H1 (cell line): ENCODE measurements at regions not wholly inside any gene's neighbourhood (a gene's known extent, or its start where the extent isn't known, plus 50 kb on each side); places are given as distances from the start of the nearest gene placed in this dataset.

Experiments used
- POLR2AphosphoS5 ChIP-seq: IDR thresholded peaks from 2 replicates; pipeline ENCODE4 v1.6.1; 2011; ENCODE audit warnings: low read depth, low read length
- RAD21 ChIP-seq, 2 experiments: IDR thresholded peaks in 1 of 2; conservative IDR thresholded peaks in 1 of 2; 2 replicates each; pipeline ENCODE4 v1.6.1; 2011; ENCODE audit warnings: low read depth in 2 of 2, low read length in 2 of 2, improper control_type of control experiment in 1 of 2, inconsistent platforms in 1 of 2, mild to moderate bottlenecking in 1 of 2, moderate library complexity in 1 of 2

- TF ChIP-seq RAD21 (IDR thresholded peaks at IDR 0.05 in 1 of 2, conservative IDR thresholded peaks at IDR 0.05 in 1 of 2; ENCODE audit: low read depth in 2 of 2, low read length in 2 of 2) (no peak), POLR2AphosphoS5 (peak; percentile 46; the same call in 1 of the 2 replicates)
Measured at GRCh38 chr7:24409431-24410024, 125.5 kb downstream of the NPY start.
